Caco-2 (cell line): ENCODE measurements at regions not wholly inside any gene's neighbourhood (a gene's known extent, or its start where the extent isn't known, plus 50 kb on each side); places are given as distances from the start of the nearest gene placed in this dataset.
"Not testable (repeated sequence)": the region's sequence is repeated elsewhere in the genome, so short reads cannot be mapped to it uniquely, and the experiment has no call there.

Experiments
- BruUV-seq: library from RNA; stranded (reverse); fragments of 400-500 nt; replicated peaks from 2 replicates; lab custom pipeline; 2021; lab: Mats Ljungman, UMichigan
- CTCF ChIA-PET: fragments of 300-600 bp; sonication (Branson Sonifier 250); formaldehyde crosslinking; loops from one replicate; lab custom pipeline; 2022; ENCODE audit warnings: antibody characterized with exemption; lab: Charles Lee
- POLR2A ChIA-PET: fragments of 300-600 bp; sonication (Branson Sonifier 250); formaldehyde crosslinking; loops from one replicate; lab custom pipeline; 2022; ENCODE audit warnings: antibody characterized with exemption; lab: Charles Lee
- DNase-seq, 2 experiments: peaks; one replicate each; pipeline versions ENCODE4 v3.0.0 to v3.0.0-alpha.2; 2020 to 2022
- H3K27me3 ChIP-seq: replicated peaks from 2 replicates; pipeline ENCODE4 v1.6.0; 2011; ENCODE audit warnings: low read length; ENCODE audit not compliant: control insufficient read depth, insufficient read depth
- H3K36me3 ChIP-seq: 2 replicates; pipeline ENCODE4 v1.5.1; 2011; ENCODE audit warnings: low read length; ENCODE audit not compliant: control insufficient read depth, insufficient read depth
- H3K4me1 ChIP-seq: fragments of 250-450 bp; sonication (Bioruptor Pico); 2 replicates; pipeline ENCODE4 v1.5.1; 2020; ENCODE audit warnings: mild to moderate bottlenecking
- H3K4me3 ChIP-seq: 2 replicates; pipeline ENCODE4 v1.5.1; 2011; ENCODE audit warnings: low read depth, mild to moderate bottlenecking, control low read depth, low read length
- H3K9me3 ChIP-seq: fragments of 250-450 bp; sonication (Bioruptor Pico); 2 replicates; pipeline ENCODE4 v1.5.1; 2020; ENCODE audit warnings: mild to moderate bottlenecking, moderate library complexity
- H3K27ac Mint-ChIP-seq: one replicate; pipeline ENCODE4 v1.8.0; 2022; ENCODE audit warnings: mixed read lengths; ENCODE audit not compliant: unreplicated experiment
- H3K27me3 Mint-ChIP-seq: one replicate; pipeline ENCODE4 v1.8.0; 2022; ENCODE audit warnings: mixed read lengths; ENCODE audit not compliant: insufficient read depth, unreplicated experiment
- H3K36me3 Mint-ChIP-seq: one replicate; pipeline ENCODE4 v1.8.0; 2022; ENCODE audit warnings: mild to moderate bottlenecking, mixed read lengths; ENCODE audit not compliant: insufficient read depth, unreplicated experiment
- H3K4me1 Mint-ChIP-seq: one replicate; pipeline ENCODE4 v1.8.0; 2022; ENCODE audit warnings: low read depth, mixed read lengths; ENCODE audit not compliant: unreplicated experiment
- H3K4me3 Mint-ChIP-seq: one replicate; pipeline ENCODE4 v1.8.0; 2022; ENCODE audit warnings: mild to moderate bottlenecking, moderate library complexity, mixed read lengths; ENCODE audit not compliant: unreplicated experiment
- H3K9me3 Mint-ChIP-seq: one replicate; pipeline ENCODE4 v1.8.0; 2022; ENCODE audit warnings: mixed read lengths; ENCODE audit not compliant: unreplicated experiment
- intact Hi-C: fragments of 100-400 bp; cut with micrococcal nuclease; formaldehyde crosslinking; loops from one replicate; pipeline ENCODE4 v1.10.0; 2022; ENCODE audit not compliant: unreplicated experiment
- TF ChIP-seq, protein P1 (sequence below), 2 experiments: fragments of 200-600 bp in 1 of 2; IDR thresholded peaks; 1 replicate in 1 of 2; 2 replicates in 1 of 2; pipeline versions ENCODE4 v1.5.1 to v1.8.0; 2011 to 2022; ENCODE audit warnings: antibody characterized with exemption in 1 of 2, control low read depth in 1 of 2, inconsistent platforms in 1 of 2, low read depth in 1 of 2, low read length in 1 of 2, mild to moderate bottlenecking in 1 of 2, moderate library complexity in 1 of 2; ENCODE audit not compliant: insufficient read depth in 1 of 2, severe bottlenecking in 1 of 2, unreplicated experiment in 1 of 2

DNA sequence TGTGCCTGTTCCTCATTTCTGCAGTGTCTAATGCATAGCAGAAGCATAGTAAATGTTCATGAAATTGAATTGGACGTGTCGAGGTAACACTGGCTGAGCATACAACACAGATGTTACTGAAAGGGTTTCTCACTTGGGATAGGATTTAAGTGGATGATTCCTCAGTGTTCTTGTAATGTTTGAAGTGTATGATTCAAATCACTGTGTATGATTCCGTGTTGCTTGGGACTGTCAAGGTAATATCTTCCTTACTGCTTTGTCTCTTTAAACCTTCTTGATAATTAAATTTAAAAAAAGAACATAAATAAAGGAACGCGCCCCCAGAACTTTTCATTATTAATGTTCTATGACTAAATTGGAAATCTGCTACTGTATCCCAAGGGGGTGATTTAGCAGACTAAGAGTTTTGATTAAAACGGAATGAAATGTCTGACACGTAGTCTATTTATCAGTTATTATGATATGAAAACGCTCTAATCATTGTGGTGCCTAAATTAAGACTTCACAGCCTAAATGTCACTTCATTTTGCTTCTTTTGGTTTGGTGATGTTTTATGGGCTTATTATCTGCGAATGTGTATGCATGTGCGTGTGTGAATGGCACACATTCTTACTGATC, 696.9 kb upstream of the EPHA5 start:
- TF ChIP-seq, protein P1, sequence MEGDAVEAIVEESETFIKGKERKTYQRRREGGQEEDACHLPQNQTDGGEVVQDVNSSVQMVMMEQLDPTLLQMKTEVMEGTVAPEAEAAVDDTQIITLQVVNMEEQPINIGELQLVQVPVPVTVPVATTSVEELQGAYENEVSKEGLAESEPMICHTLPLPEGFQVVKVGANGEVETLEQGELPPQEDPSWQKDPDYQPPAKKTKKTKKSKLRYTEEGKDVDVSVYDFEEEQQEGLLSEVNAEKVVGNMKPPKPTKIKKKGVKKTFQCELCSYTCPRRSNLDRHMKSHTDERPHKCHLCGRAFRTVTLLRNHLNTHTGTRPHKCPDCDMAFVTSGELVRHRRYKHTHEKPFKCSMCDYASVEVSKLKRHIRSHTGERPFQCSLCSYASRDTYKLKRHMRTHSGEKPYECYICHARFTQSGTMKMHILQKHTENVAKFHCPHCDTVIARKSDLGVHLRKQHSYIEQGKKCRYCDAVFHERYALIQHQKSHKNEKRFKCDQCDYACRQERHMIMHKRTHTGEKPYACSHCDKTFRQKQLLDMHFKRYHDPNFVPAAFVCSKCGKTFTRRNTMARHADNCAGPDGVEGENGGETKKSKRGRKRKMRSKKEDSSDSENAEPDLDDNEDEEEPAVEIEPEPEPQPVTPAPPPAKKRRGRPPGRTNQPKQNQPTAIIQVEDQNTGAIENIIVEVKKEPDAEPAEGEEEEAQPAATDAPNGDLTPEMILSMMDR (IDR thresholded peaks at IDR 0.05; ENCODE audit: insufficient read depth in 1 of 2, low read depth in 1 of 2, low read length in 1 of 2, severe bottlenecking in 1 of 2, unreplicated experiment in 1 of 2) = no peak
- intact Hi-C loops = no loop called here
- no peaks in the 10 kb centered on the region for H3K36me3 ChIP-seq
- no TSS peak for BruUV-seq
- Mint-ChIP-seq H3K4me1 (no peaks in the 10 kb centered on the region), H3K36me3 (no peaks in the 10 kb centered on the region), H3K9me3 (no peaks in the 10 kb centered on the region), H3K4me3 (no peak overlapping the region), H3K27me3 (no peaks in the 10 kb centered on the region), H3K27ac (no peak overlapping the region)
- H3K4me3 ChIP-seq = no peak overlapping the region
- H3K4me1 ChIP-seq = no peaks in the 10 kb centered on the region
- no peaks in the 10 kb centered on the region for H3K9me3 ChIP-seq
- DNase-seq = no peak
- CTCF ChIA-PET = no interaction called here
- POLR2A ChIA-PET = no interaction called here
- H3K27me3 ChIP-seq = no peaks in the 10 kb centered on the region

DNA sequence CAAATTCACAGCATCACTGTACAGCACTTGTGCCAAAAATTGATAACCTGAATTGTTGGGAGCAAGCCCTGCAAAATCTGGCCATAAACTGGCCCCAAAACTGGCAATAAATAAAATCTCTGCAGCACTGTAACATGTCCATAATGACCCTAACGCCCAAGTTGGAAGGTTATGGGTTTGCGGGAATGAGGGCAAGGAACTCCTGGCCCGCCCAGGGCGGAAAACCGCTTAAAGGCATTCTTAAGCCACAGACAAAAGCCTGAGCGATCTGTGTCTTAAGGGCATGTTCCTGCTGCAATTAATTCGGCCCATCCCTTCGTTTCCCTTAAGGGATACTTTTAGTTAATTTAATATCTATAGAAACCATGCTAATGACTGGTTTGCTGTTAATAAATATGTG, 690.1 kb upstream of the EPHA5 start:
- H3K4me1 ChIP-seq, H3K4me3 ChIP-seq, BruUV-seq, POLR2A ChIA-PET, intact Hi-C loops, H3K27me3 ChIP-seq, H3K27ac Mint-ChIP-seq, H3K9me3 Mint-ChIP-seq, H3K4me1 Mint-ChIP-seq, DNase-seq, CTCF ChIA-PET, H3K27me3 Mint-ChIP-seq, H3K9me3 ChIP-seq, H3K4me3 Mint-ChIP-seq, H3K36me3 Mint-ChIP-seq, H3K36me3 ChIP-seq: not testable (repeated sequence)

DNA sequence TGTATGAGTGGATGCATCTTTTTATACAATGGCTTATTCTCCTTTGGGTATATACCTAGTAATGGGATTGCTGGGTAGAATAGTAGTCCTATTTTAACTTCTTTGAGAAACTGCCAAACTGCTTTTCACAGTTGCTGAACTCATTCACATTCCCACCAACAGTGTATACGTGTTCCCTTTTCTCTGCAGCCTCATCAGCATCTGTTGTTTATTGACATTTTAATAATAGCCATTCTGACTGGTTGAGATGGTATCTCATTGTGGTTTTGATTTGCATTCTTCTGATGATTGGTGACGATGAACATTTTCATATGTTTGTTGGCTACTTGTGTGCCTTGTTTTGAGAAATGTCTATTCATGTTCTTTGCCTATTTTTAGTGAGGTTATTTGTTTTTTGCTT, 687.0 kb upstream of the EPHA5 start:
- no peak overlapping the region for H3K4me3 Mint-ChIP-seq
- intact Hi-C loops = no loop called here

More for the DNA sequence above, 687.0 kb upstream of the EPHA5 start:
- TF ChIP-seq, protein P1 (IDR thresholded peaks at IDR 0.05; ENCODE audit: insufficient read depth in 1 of 2, low read depth in 1 of 2, low read length in 1 of 2, severe bottlenecking in 1 of 2, unreplicated experiment in 1 of 2) = no peak
- H3K4me1 ChIP-seq = no peaks in the 10 kb centered on the region
- H3K4me1 Mint-ChIP-seq = no peaks in the 10 kb centered on the region
- CTCF ChIA-PET = no interaction called here
- POLR2A ChIA-PET = no interaction called here
- H3K9me3 Mint-ChIP-seq = no peaks in the 10 kb centered on the region
- H3K27ac Mint-ChIP-seq = no peak overlapping the region
- no peaks in the 10 kb centered on the region for H3K27me3 ChIP-seq
- H3K36me3 ChIP-seq = no peaks in the 10 kb centered on the region
- no peaks in the 10 kb centered on the region for H3K9me3 ChIP-seq
- no peaks in the 10 kb centered on the region for H3K36me3 Mint-ChIP-seq
- DNase-seq = no peak
- no peak overlapping the region for H3K4me3 ChIP-seq
- H3K27me3 Mint-ChIP-seq = peaks cover 5% of the 10 kb centered on the region
- no TSS peak for BruUV-seq
